ENCODE measurements at regions not wholly inside any gene's neighbourhood (a gene's known extent, or its start where the extent isn't known, plus 50 kb on each side); places are given as distances from the start of the nearest gene placed in this dataset.

DNA sequence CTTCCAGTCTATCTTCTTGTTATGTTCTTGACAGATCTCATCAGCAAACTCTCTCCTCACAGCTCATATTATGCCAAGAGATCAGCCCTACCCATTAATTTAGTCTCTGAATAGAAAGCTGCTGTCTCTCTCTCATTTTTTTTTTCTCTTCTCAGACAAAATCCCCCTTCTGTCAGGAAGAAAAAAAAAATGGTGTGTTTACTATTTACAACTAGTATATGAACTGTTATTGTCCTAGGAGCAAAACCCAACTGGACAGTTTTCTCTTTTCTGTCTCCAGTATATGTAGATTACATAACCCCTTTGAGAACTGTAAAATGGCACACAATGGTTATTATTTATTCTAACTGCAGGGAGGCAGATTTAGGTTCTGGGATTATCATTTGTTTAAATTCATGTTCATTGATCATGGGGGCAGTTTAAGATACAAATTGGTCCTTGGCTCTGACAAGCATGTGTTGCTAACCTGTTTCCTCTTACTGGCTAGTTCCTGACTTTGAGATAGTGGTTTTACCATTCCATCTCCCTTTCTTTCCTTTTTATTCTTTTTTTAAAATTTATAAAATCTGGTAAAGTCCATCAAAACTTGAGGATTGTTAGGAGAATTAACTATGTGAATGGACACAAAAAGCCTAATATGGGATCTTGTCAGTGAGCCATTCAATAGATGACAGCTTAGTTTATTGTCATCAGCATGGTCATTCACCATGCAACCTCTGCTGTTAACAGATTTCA, 210.0 kb upstream of the PAPPA start:
- ATAC-seq (no peak), FAIRE-seq (no peak), DNase-seq (ENCODE audit: low spot score) (no peak)
- peak overlapping the region in 1 of 3 experiments; percentile 41; a peak in 1 of 6 replicates for H3K4me3 ChIP-seq (replicated peaks in 1 of 3; ENCODE audit: insufficient read depth in 1 of 3, low read depth in 2 of 3, low read length in 3 of 3)
- TF ChIP-seq, protein P1, sequence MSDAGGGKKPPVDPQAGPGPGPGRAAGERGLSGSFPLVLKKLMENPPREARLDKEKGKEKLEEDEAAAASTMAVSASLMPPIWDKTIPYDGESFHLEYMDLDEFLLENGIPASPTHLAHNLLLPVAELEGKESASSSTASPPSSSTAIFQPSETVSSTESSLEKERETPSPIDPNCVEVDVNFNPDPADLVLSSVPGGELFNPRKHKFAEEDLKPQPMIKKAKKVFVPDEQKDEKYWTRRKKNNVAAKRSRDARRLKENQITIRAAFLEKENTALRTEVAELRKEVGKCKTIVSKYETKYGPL (CRISPR knock-in tag; IDR thresholded peaks at IDR 0.05): peak; percentile 69; the same call in 1 of the 2 replicates
- TF ChIP-seq, protein P2, sequence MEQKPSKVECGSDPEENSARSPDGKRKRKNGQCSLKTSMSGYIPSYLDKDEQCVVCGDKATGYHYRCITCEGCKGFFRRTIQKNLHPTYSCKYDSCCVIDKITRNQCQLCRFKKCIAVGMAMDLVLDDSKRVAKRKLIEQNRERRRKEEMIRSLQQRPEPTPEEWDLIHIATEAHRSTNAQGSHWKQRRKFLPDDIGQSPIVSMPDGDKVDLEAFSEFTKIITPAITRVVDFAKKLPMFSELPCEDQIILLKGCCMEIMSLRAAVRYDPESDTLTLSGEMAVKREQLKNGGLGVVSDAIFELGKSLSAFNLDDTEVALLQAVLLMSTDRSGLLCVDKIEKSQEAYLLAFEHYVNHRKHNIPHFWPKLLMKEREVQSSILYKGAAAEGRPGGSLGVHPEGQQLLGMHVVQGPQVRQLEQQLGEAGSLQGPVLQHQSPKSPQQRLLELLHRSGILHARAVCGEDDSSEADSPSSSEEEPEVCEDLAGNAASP (CRISPR knock-in tag; IDR thresholded peaks at IDR 0.05; ENCODE audit: borderline replicate concordance): no peak
- TF ChIP-seq CREB1 (IDR thresholded peaks at IDR 0.05) (no peak), CREB1 (CRISPR knock-in tag; IDR thresholded peaks at IDR 0.05) (peak; percentile 4; the same call in 1 of the 2 replicates), ZNF790 (CRISPR knock-in tag; IDR thresholded peaks at IDR 0.05; ENCODE audit: borderline replicate concordance) (0 out of 2 replicates have a peak, but pooled peaks have one; percentile 54), ZNF20 (CRISPR knock-in tag; IDR thresholded peaks at IDR 0.05) (0 out of 2 replicates have a peak, but pooled peaks have one; percentile 52), RBFOX2 (IDR thresholded peaks at IDR 0.05; ENCODE audit: low read depth, low read length) (peak; percentile 55)
- CTCF ChIA-PET (ENCODE audit: low intra/inter-chr PET ratio, low total read pairs): no interaction called here
- no peaks in the 10 kb centered on the region for H3K36me3 ChIP-seq (replicated peaks in 1 of 2; ENCODE audit: control insufficient read depth in 1 of 2, insufficient read depth in 2 of 2, low read length in 2 of 2)
- peak overlapping the region; percentile 95 for H3K27ac ChIP-seq (ENCODE audit: extremely low read length, insufficient read depth, low read length)
- H3K79me2 ChIP-seq (ENCODE audit: insufficient read depth, low read length): no peaks in the 10 kb centered on the region
- intact Hi-C loops (cut with micrococcal nuclease; ENCODE audit: unreplicated experiment): loop anchor here (1.0 to 5.0 kb wide), 4 partner anchors 59 to 744 kb away; partner anchors contain the start of gene TRIM32
- in situ Hi-C loops (cut with HindIII; ENCODE audit: extremely low pct_ligation_motif_present, low pct_unique_long_range_greater_than_20kb): loop anchor here (10.0 kb wide), 1 partner anchor 621 kb away; no protein-coding TSS in a partner anchor
- peak overlapping the region; percentile 68 for H3K4me2 ChIP-seq (ENCODE audit: low read depth, low read length)
- no peaks in the 10 kb centered on the region; the same call in 1 of the 2 replicates for H3K9me3 ChIP-seq (ENCODE audit: low read length)
- no peak overlapping the region for H2AFZ ChIP-seq (ENCODE audit: low read length)
- no peaks in the 10 kb centered on the region for H3K27me3 ChIP-seq (ENCODE audit: control insufficient read depth in 1 of 2, insufficient read depth in 2 of 2, low read length in 2 of 2)
- H3K9ac ChIP-seq (ENCODE audit: insufficient read depth, low read depth, low read length): peak overlapping the region; percentile 72
- H3K4me1 ChIP-seq (ENCODE audit: insufficient read depth, low read length): peaks cover 62% of the 10 kb centered on the region
- POLR2A ChIA-PET: interaction anchor here (0.7 to 1.8 kb wide), 13 partner anchors 9 to 1054 kb away, joined by 3 to 8 read pairs (median 4); partner anchors contain the start of gene TRIM32
- no peaks in the 10 kb centered on the region for H4K20me1 ChIP-seq (ENCODE audit: insufficient read depth, low read length)
- BruUV-seq (replicated peaks): TSS peak; percentile 97
